NB4 (cell line): ENCODE measurements at regions not wholly inside any gene's neighbourhood (a gene's known extent, or its start where the extent isn't known, plus 50 kb on each side); places are given as distances from the start of the nearest gene placed in this dataset.

Source experiments
- DNase-seq: peaks from one replicate; pipeline ENCODE4 v3.0.0; 2010; ENCODE audit warnings: low read depth
- H3K4me3 ChIP-seq: one replicate; pipeline ENCODE4 v1.5.1; 2011; ENCODE audit warnings: mild to moderate bottlenecking, low read depth, low read length, moderate library complexity
- CTCF ChIP-seq: IDR thresholded peaks from one replicate; pipeline ENCODE4 v1.5.1; 2012; ENCODE audit warnings: low read depth, low read length
- MAX ChIP-seq: IDR thresholded peaks from 2 replicates; pipeline ENCODE4 v1.6.1; 2011; ENCODE audit warnings: low read depth, low read length
- MYC ChIP-seq: IDR thresholded peaks from 2 replicates; pipeline ENCODE4 v1.6.1; 2011; ENCODE audit warnings: low read depth, low read length
- POLR2A ChIP-seq: IDR thresholded peaks from 2 replicates; pipeline ENCODE4 v1.6.1; 2011; ENCODE audit warnings: mild to moderate bottlenecking; ENCODE audit not compliant: insufficient read length; ENCODE audit errors: extremely low read depth

- TF ChIP-seq POLR2A (no peak), MAX (no peak), CTCF (no peak), MYC (no peak)
- DNase-seq, result no peak
- no peak overlapping the region for H3K4me3 ChIP-seq
Observed at GRCh38 chr15:87408902-87409301, 847.6 kb downstream of the NTRK3 start.

GRCh38 chr15:87403973-87404372 is 852.6 kb downstream of the NTRK3 start:
- no peak for DNase-seq
- H3K4me3 ChIP-seq, result no peak overlapping the region
- no peak for TF ChIP-seq POLR2A

GRCh38 chr15:87401973-87402372 is 854.6 kb downstream of the NTRK3 start:
- DNase-seq, result no peak
- no peak for TF ChIP-seq MYC
- TF ChIP-seq MAX, result no peak
- no peak for TF ChIP-seq POLR2A
- no peak for TF ChIP-seq CTCF

GRCh38 chr15:87394676-87395075 is 861.9 kb downstream of the NTRK3 start:
- TF ChIP-seq MAX (no peak), POLR2A (no peak), CTCF (no peak), MYC (no peak)
- H3K4me3 ChIP-seq, result no peak overlapping the region
- no peak for DNase-seq

More at GRCh38 chr15:87401973-87402372, 854.6 kb downstream of the NTRK3 start:
- no peak overlapping the region for H3K4me3 ChIP-seq

- TF ChIP-seq MAX (no peak), POLR2A (no peak), CTCF (no peak), MYC (no peak)
- no peak overlapping the region for H3K4me3 ChIP-seq
- DNase-seq, result no peak
Observed at GRCh38 chr15:87387766-87388165, 868.8 kb downstream of the NTRK3 start.

- H3K4me3 ChIP-seq, result no peak overlapping the region
- TF ChIP-seq MYC (no peak), MAX (no peak), CTCF (no peak), POLR2A (no peak)
- DNase-seq, result no peak
Observed at GRCh38 chr15:87374339-87374738, 882.2 kb downstream of the NTRK3 start.
